Transverse colon (tissue), 4 donors: ENCODE measurements at regions not wholly inside any gene's neighbourhood (a gene's known extent, or its start where the extent isn't known, plus 50 kb on each side); places are given as distances from the start of the nearest gene placed in this dataset.

Source experiments
- POLR2A ChIP-seq: fragments of 450-650 bp; IDR thresholded peaks from one replicate; pipeline ENCODE4 v1.6.1; 2016; ENCODE audit warnings: antibody characterized with exemption, mild to moderate bottlenecking, moderate library complexity
- POLR2AphosphoS5 ChIP-seq, 3 donors: sonication (generic); formaldehyde crosslinking; IDR thresholded peaks; one replicate each; pipeline ENCODE4 v1.6.1; 2016; ENCODE audit warnings: antibody characterized with exemption in 3 of 3
- TF ChIP-seq, protein P1 (sequence below), 5 experiments: fragments of 200-600 bp in 3 of 5; fragments of 450-650 bp in 2 of 5; sonication (generic) in 3 of 5; IDR thresholded peaks; 1 replicate in 2 of 5; 2 replicates in 3 of 5; pipeline ENCODE4 v1.5.1; 2016 to 2017; ENCODE audit warnings: antibody characterized with exemption in 5 of 5, inconsistent platforms in 3 of 5, mild to moderate bottlenecking in 2 of 5, moderate library complexity in 1 of 5

- TF ChIP-seq, protein P1, sequence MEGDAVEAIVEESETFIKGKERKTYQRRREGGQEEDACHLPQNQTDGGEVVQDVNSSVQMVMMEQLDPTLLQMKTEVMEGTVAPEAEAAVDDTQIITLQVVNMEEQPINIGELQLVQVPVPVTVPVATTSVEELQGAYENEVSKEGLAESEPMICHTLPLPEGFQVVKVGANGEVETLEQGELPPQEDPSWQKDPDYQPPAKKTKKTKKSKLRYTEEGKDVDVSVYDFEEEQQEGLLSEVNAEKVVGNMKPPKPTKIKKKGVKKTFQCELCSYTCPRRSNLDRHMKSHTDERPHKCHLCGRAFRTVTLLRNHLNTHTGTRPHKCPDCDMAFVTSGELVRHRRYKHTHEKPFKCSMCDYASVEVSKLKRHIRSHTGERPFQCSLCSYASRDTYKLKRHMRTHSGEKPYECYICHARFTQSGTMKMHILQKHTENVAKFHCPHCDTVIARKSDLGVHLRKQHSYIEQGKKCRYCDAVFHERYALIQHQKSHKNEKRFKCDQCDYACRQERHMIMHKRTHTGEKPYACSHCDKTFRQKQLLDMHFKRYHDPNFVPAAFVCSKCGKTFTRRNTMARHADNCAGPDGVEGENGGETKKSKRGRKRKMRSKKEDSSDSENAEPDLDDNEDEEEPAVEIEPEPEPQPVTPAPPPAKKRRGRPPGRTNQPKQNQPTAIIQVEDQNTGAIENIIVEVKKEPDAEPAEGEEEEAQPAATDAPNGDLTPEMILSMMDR (IDR thresholded peaks at IDR 0.05): no peak
- TF ChIP-seq POLR2A (no peak), POLR2AphosphoS5 (IDR thresholded peaks at IDR 0.05) (no peak)
Observed at GRCh38 chr14:86601813-86602212, 1071.9 kb downstream of the FLRT2 start.
